Left ventricle myocardium superior (tissue), 1 donor: ENCODE measurements at regions not wholly inside any gene's neighbourhood (a gene's known extent, or its start where the extent isn't known, plus 50 kb on each side); places are given as distances from the start of the nearest gene placed in this dataset.

ENCODE experiments used
- ATAC-seq: fragments of 200-7000 bp; cut with Tn5 transposase; one replicate; pipeline ENCODE4 v1.9.1; 2020; ENCODE audit warnings: mild to moderate bottlenecking, moderate library complexity
- DNase-seq: peaks from one replicate; pipeline ENCODE4 v3.0.0-alpha.2; 2020
- intact Hi-C: fragments of 100-400 bp; cut with micrococcal nuclease; formaldehyde crosslinking; loops from one replicate; pipeline ENCODE4 v1.11.0; 2022
- donor health status: DM: no; HTN: yes; CAD: no; lungs with severe emphysema.

DNA sequence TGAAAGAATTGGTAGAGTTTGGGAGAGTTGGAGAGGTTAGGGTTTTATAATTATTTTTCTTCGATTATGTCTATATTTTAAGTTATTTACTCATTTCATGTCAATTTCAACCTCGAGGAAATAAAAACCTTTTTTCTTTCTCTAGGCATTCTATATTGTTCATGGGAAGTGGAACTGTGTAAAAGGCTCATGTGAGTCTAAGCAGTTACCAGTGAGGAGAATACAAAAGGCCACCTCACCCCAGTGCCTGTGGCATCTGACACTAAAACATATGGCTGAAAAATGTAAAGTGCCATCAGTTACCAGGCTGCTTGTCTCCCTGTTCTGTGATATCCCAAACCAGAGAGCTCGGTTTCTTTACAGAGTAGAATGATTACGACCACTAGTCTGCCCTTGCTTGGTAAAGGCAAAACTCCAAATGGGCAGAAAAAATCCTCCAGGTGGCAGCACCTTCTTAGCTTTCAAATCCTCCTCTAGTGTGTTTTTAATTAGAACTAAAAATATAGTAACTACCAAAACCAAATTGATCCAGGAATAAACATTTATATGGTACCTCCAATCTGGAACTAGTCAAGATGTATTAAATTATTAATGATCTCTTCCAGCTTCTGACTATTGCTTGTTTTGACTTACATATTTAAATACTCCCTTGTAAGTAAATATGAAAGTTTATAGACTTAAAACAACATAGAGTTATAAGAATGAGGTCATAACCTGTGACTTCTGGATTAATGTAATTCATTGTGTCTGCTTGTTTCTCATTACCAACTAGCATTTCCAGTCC lies 122.6 kb upstream of the MCHR2 start:
- DNase-seq (no peak), ATAC-seq (no peak)
- intact Hi-C loops = loop anchor here (10.0 kb wide), 1 partner anchor 368 kb away; no protein-coding TSS in a partner anchor

DNA sequence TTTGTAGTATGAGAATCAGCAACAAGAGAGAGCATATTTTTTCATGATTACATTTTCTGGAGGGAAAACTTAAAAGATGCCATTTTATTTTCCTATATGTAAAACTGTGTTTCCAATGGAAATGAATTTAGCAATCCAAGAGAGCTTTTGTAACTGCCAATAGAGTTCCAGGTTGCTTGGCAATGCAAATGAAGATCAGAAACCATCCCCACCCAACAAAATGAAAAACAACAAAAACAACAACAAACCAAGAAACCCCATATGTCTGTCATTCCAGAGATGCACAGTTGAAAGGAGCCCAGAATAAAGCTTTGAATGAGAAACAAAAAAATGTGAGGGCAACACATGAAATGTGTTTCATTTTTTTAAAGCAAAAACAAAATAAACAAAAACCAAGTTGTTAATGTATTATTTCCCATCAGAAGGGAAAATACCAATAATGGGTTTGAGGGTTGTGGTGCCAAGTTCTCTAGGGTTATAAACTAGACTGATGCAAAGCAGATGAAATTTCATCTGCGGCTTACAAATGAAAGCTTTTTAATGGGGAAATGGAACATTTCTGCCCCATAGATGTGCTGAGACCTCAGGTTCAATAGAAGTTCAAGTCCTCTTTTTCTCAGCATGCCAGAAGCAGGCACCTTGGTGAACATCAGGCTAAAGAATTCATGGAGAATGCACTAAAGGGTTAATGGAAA lies 121.5 kb upstream of the MCHR2 start:
- no peak for DNase-seq
- ATAC-seq = no peak
- intact Hi-C loops = loop anchor here (10.0 kb wide), 1 partner anchor 369 kb away; no protein-coding TSS in a partner anchor

DNA sequence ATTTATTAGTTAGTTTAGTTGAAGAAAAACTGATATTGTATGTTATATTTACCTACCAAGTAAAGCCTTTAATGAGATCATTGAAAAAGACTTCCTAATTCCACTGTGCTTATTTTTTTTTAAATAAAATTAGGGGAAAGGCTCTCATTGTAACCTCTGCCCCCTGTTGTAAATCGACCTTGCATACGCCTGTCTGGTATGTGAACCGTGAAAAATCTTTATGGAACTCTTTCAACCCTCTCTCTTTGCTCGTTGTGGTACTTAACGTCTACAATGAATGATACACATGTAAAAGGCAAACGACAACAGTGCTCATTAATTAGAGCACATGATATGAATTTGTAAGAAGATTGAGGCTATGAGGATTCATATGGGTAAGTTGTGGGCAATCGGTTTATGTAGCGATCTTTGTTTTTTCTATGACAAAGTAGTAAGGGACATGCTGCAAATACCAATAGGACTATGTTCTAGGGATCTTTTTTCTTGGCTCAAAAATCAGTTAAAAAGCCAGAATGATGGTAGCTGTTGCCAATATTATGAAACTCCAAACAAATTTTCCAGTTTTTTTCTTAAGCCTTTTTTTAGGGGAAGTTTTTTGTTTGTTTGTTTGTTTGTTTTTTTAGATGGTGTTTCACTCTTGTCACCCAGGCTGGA lies 119.0 kb upstream of the MCHR2 start:
- DNase-seq (no peak), ATAC-seq (no peak)
- intact Hi-C loops = loop anchor here (10.0 kb wide), 1 partner anchor 372 kb away; no protein-coding TSS in a partner anchor

DNA sequence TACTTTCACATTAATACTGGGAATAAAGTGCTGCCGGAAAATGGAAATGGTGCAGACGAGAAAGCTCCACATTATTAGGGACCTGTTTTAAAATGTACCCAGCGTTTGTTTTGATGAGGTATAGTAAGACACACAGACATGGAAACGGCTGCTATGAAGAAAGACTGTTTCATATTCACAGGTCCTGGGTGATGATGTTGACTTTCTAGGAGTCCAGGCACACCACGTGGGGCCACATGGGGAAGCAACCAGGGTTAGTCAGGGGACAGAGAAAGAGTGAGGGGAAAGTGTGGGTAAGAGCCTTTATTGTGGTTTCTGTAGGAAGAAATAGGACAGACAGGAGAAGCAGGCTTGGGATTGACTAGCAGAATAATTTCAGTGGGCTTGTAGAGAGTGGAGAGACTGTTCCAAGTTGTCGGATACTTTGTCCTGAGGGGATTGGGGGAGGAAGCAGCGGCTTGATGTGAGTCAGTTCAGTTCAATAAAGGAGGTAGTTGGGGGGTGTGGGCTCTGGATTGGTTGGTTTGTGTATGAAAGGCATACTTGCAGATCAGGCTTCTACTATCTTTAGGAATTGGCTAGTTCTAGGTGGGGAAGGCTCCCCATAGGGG lies 112.0 kb upstream of the MCHR2 start:
- DNase-seq (no peak), ATAC-seq (no peak)
- intact Hi-C loops = no loop called here

DNA sequence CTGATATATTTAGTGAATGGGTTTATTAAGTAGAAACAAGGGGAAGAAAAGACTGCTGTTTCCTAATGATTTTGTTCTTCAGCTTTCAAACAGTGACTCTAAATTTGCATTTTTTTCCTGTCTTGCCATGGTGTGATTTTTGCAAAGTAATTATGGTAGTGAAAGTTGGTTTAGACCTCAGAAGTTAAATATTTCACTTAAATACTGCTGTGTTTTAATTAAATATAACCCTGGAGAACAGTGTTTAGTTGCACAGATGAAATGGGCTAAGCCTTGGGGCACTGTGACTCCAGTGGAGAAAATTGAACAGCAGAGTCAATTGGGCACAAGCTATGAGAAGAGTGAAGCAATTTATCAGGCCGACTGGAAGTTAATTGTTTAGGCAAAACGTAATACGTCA lies 111.1 kb upstream of the MCHR2 start:
- DNase-seq = no peak
- intact Hi-C loops = no loop called here
- no peak for ATAC-seq

DNA sequence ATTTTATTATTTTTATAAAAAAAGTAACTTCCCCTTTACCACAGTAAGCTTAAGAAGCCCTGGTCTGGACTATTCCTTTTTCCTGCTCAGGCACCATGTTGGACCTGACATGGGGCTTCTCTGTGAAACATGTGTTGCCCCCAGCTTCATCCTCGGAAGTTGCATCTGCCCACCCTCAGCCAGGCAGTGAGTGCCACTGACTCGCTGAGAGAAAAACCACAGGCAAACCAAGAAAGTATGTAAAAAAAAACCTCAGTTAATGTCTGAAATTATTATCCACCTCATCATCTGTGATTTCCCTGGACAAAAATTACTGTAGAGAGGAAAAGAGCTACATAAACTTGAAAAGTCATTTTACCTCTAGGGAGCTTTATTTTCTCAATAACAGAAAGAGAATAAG lies 109.9 kb upstream of the MCHR2 start:
- no peak for DNase-seq
- intact Hi-C loops = no loop called here
- no peak for ATAC-seq

DNA sequence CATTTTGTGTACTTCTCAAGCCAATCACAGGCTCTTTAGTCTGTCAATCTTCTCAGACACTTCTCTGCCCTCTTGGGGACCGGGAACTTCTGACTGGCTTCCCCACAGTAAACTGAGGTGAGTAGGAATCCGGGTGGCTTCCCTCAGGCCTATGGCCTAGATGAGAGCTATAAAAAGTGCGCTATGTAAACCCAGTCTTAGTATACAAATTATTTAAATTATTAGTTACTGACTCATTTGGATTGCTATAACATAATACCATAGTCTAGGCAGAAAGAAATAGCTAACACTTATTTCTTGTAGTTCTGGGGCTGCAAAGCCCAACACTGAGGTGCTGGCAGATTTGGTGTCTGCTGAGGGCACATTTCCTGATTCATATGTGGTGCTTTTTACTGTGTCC lies 109.2 kb upstream of the MCHR2 start:
- ATAC-seq (no peak), DNase-seq (no peak)
- intact Hi-C loops = no loop called here

DNA sequence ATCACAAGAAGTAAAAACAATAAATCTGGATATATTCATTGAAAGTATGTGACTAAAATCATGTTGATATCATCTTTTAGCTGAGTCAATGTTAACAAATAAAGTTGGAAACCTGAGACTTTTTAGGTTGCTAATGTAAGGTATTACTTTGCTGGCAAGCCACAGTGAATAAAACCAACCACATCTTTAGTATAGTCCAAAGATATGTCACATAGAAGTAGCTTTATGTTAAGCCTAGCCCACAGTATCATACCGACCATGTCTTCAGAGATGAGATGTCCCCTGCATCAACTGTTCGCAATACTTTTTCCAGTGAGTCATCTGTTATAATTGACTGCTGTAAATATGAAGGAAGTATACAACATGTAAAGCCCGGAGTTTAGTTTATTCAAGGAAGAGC lies 107.6 kb upstream of the MCHR2 start:
- intact Hi-C loops = no loop called here
- ATAC-seq = no peak
- DNase-seq = no peak

DNA sequence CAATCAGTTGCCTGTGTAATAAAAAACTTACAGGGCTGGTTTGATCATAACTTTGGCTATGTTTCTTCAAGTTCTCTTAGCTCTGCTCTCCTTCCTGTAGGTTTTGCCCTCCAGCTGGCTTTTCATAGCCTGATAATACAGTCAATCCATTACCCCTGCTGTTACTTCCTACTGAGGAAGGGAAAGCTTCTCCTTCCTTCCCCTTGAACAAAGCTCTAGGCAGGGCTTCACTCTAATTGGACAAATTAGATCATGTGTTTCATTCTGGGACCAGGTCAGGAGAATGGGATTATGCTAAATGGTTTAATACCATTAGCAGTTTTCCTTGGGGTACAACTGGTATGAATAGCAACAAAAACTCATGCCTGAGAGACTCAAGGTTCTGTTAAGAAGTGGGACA lies 106.8 kb upstream of the MCHR2 start:
- ATAC-seq = no peak
- DNase-seq = no peak
- intact Hi-C loops = no loop called here

DNA sequence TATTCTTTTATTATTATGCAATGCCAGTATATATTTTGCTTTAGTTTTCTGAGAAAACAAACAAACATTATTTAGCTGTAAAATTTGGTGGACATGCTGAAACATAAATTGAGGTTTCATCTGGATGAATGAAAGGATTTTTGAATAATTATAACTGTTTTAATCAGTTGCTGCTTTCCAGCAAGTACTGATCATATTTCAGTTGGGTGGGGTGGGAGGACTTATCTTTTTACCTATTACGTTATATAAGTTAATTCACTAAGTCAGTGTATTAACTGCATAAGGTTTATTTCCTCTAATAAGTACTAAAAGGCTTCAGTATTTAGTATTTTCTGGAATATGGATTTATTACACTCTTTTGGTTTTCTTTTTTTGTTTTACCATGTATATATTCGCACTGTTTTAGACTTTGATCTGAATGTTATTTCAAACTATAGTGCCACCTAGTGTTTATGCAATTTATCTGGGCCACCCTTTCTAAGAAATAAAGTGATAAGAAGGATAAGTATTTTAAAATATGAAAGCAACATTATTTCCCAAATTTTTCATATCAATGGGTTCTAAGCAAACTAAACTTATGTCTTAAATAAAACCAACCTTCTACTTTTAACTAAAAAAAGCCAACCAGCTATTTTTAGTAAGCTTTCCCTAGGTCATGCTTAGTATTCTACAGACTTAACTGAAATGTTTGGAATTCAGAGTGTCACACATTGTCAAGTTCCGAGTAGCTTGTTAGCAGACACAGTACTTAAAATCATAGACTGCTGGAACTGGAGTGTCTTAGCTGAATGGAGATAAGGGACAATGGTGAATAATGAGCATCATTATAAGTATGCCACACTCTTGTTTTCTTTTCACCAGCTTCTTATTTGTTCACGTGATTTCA lies 105.4 kb upstream of the MCHR2 start:
- DNase-seq (no peak), ATAC-seq (no peak)
- intact Hi-C loops = no loop called here

DNA sequence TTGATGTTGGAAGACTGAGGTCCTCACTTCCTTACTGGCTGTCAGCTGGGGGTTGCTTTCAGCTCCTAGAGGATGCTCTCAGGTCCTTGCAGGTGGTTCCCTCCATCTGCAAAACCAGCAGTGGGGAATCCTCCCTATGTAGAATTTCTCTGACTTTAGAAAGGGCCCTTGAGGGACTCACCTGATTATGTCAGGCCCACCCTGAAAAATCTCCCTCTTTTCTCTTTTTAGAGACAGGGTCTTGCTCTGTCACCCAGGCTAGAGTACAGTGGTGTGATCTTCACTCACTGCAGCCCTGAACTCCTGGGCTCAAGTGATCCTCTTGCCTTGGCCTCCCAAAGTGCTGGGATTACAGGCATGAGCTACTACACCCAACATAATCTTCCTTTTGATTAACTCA lies 102.9 kb upstream of the MCHR2 start:
- intact Hi-C loops = no loop called here
- DNase-seq (no peak), ATAC-seq (no peak)

DNA sequence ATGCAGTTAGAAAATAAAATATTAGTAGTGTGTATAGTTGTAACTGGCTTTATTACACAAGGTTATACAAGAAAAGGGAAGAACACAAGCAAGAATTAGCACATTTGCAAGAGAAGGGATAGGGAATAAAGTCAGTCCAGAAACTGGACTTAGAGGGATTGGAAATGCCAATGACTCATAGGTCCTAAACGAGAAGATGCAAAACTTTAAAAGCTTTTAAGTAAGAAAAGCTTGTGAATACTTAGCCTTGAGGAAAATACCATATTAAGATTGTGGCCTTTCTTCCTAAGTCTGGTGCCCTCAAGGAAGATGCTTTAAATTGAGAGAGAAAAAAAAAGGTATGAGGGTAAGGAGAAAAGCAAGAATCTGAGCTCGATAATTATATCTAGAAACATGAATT lies 102.3 kb upstream of the MCHR2 start:
- DNase-seq (no peak), ATAC-seq (no peak)
- intact Hi-C loops = no loop called here

DNA sequence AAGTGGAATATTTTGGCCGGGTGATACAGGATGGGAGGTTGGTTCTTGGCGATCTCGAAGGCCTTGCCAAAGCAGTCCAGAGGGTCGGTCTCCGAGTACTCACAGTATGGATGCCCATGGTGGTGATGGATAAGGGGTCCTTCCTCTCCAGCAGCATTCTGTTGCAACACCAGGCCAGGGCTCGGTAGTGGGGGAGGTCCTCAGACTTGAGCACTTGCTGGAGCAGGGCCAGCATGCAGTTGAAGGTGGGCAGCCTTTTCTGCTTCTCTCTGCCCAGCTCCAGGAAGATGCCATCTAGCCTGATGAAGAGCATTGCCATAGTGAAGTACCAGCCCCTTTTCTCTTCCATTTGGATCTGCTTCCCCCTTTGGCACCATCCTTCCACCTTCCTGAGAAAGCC lies 99.4 kb upstream of the MCHR2 start:
- DNase-seq (no peak), ATAC-seq (no peak)
- intact Hi-C loops = no loop called here

DNA sequence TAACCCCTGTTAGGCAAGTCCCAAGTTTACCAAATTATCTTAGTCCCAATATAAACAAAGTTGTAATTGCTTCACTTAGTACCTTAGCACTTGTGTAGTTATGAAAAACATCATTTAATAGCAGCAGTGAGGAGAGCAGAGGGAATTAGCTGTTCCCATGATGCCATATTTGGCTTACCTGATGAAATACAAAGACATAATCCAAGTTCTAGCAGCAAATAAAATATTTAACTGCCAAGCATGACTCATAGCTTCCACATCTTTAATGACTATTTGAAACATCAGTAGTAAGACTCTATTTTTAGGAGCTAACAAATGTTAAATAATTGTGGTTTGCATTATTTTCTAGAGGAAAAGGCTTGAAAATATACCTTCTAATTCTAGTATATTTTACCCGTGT lies 94.0 kb upstream of the MCHR2 start:
- DNase-seq = no peak
- ATAC-seq = no peak
- intact Hi-C loops = no loop called here

DNA sequence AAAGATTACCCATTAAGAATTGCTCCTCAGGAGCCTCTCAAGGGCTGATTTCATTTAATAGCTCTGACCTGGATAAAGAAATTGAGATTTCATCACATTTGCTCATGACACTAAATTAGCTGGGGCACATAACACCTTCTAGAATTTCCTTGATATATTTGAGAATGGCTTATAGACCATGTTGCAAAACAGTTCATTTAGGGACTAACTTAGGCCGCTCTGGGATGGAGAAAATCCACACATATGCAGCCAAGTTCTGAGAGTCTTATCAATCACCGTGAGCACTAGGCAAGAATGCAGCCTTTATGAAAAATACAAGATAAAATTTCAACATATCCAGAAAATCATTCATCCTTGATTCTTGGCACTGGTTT lies 91.0 kb upstream of the MCHR2 start:
- ATAC-seq (no peak), DNase-seq (no peak)
- intact Hi-C loops = no loop called here

DNA sequence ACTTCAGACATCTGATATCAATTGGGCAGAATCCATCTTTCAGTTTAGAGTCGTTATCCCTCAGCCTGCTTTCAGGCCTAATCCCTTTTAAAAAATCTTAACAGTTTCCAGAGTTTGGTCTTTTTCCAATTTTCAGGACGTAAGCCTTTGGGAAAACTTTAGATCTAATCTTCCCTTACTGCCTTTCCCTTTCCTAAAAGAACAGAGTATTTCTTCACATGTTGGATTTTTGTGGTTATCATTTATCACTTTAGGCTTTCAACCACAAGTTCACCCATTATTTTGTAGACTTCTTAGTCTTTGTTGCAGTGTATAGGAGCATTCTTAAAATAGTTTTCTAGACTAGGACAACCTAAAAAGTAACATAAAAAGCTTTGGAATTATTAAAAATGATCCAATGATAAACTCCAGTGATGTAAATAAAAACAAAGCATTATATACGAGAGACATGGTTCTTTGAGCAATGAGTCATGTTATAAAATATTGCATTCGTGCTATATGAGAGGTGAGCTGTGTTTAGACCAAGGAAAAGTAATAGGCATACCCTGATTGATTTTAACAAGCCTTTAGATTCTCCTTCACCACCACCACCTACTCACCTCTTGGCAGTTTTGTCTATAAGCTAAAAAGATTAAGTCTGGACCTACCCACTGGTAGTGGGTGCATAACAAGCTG lies 90.4 kb upstream of the MCHR2 start:
- intact Hi-C loops = no loop called here

DNA sequence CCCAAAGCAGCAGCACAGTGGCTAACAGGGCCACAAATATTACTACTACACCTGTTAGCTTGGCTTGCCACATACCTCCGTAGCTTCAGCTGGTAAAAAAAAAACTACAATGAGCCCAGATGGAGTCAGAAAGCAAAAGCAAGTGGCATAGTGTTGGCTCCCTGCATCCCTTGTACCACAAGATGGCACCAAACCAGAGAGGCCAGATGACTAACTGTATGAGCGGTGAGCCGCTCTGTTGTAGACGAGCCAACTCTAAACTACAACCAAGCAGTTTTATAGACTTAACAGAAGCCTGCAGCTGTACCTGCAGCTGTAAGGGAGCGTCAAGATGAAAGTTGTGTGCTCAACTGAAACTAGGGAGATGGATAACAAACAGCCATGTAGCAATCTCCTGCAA lies 84.5 kb upstream of the MCHR2 start:
- ATAC-seq = no peak
- no peak for DNase-seq
- intact Hi-C loops = no loop called here

More for the DNA sequence above, 90.4 kb upstream of the MCHR2 start:
- ATAC-seq = no peak
- no peak for DNase-seq

DNA sequence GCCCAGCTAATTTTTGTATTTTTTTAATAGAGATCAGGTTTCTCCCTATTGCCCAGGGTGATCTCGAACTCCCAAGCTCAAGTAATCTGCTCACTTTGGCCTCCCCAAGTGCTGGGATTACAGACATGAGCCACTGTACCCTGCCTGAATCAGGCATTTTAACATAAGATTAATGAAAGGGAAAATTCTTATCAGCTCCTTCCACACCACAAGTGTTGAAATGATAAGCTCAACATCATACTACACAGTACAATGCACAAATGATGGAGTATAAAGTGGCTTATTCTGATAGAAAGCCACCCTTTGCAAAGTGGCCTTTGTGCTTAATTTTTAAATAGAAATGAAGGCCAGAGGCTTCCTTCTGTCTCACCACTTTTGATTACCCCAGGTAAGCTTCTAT lies 71.3 kb upstream of the MCHR2 start:
- intact Hi-C loops = no loop called here
- ATAC-seq = no peak

DNA sequence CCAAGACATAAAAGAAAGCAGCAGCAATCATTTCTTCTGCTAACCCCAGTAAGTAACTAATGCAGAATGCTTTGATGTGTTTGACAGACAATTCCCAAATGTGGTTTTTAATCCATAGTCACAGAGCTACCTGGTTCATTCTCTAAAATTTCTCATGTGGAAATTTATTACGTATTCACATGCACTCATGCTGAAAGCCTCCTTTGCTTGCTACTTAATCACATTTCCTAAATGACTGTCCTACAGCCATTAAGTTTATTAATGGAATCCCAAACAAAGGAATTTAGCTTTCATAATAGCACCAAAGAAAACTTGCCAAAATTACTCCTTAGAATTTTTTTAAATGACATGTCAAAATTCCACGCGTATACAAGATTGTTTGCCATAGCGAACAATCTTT lies 68.6 kb upstream of the MCHR2 start:
- intact Hi-C loops = no loop called here
- DNase-seq (no peak), ATAC-seq (no peak)

More for the DNA sequence above, 71.3 kb upstream of the MCHR2 start:
- DNase-seq = no peak
